ENCODE measurements at regions not wholly inside any gene's neighbourhood (a gene's known extent, or its start where the extent isn't known, plus 50 kb on each side); places are given as distances from the start of the nearest gene placed in this dataset.

DNA sequence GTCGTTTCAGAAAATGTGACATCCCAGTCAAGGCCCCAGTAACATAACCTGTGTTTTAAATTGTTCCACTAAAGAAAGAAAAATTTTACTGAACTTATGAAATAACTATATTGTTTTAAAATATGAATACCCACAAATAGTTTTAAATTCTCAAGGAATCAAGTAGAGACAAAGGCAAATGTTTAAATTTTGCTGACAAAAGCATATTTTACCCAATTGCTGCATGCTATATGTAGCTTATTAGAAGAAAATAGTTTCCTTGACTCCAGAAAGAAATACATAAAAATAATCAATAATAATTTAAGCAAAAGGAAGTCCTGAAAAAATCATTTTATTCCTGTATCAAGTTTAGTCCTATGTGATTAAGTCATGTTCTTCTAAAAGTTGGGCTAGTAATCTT is 481.3 kb upstream of the ADGRL3 start:
- no peak overlapping the region for H3K27ac Mint-ChIP-seq
- DNase-seq, result no peak
- H3K4me3 Mint-ChIP-seq, result no peak overlapping the region
- H3K27me3 Mint-ChIP-seq, result no peaks in the 10 kb centered on the region
- ChIA-PET CTCF (no interaction called here), POLR2A (no interaction called here)
- TF ChIP-seq CTCF (IDR thresholded peaks at IDR 0.05), result no peak
- peaks cover 9% of the 10 kb centered on the region for H3K9me3 Mint-ChIP-seq
- intact Hi-C loops (cut with micrococcal nuclease), result no loop called here
- no peaks in the 10 kb centered on the region for H3K36me3 Mint-ChIP-seq (ENCODE audit: low read depth)
- H3K4me1 Mint-ChIP-seq, result no peaks in the 10 kb centered on the region
- no peak for ATAC-seq (ENCODE audit: low read depth)

DNA sequence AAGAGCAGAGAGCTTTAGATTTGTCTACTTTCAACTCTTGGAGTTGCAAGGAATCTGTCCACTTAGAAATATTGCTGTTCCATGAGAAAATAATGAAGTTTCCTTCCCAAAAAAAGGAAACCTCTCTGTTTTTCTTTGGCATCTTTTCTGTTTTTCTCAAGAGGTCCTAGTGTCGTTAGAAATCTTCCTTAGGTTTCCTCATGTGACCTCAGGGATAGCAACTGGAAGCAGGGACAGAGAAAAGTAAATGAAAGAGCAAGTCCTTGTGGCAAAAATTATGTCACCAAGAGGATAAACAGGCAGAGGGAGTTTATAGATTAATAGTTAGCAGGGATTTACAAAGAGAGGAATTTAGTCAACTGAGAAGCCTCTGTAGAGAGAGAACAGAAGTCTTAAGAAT is 478.4 kb upstream of the ADGRL3 start:
- ATAC-seq (ENCODE audit: low read depth), result no peak
- TF ChIP-seq CTCF (IDR thresholded peaks at IDR 0.05), result no peak
- Mint-ChIP-seq H3K36me3 (ENCODE audit: low read depth) (no peaks in the 10 kb centered on the region), H3K9me3 (peaks cover 2% of the 10 kb centered on the region), H3K4me3 (no peak overlapping the region), H3K4me1 (no peaks in the 10 kb centered on the region), H3K27me3 (no peaks in the 10 kb centered on the region), H3K27ac (no peak overlapping the region)
- no peak for DNase-seq
- CTCF ChIA-PET, result no interaction called here
- POLR2A ChIA-PET, result no interaction called here
- intact Hi-C loops (cut with micrococcal nuclease), result no loop called here

DNA sequence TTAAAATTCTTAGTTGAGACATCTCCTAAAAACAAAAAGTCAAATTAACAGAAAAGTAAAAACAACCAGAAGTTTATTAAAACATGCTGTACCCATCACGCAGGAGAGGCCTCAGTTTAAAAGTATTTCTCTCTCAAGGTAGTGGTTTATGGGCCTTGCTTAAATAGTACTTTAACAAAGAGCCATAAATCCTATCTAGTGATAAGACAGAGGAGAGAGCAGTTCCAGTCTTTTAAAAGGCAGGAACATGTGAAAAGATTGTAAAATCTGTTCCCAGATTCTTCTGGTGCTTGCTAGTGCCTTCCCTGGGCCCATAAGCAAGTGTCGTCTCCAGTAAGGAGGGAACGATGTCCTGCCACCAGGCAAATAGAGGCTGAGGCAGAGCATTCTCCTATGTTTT is 476.3 kb upstream of the ADGRL3 start:
- no peaks in the 10 kb centered on the region for H3K36me3 Mint-ChIP-seq (ENCODE audit: low read depth)
- no peaks in the 10 kb centered on the region for H3K4me1 Mint-ChIP-seq
- H3K27me3 Mint-ChIP-seq, result no peaks in the 10 kb centered on the region
- POLR2A ChIA-PET, result no interaction called here
- ATAC-seq (ENCODE audit: low read depth), result no peak
- no peak overlapping the region for H3K4me3 Mint-ChIP-seq
- intact Hi-C loops (cut with micrococcal nuclease), result no loop called here
- CTCF ChIA-PET, result no interaction called here
- no peak overlapping the region for H3K27ac Mint-ChIP-seq
- no peak for TF ChIP-seq CTCF (IDR thresholded peaks at IDR 0.05)
- H3K9me3 Mint-ChIP-seq, result peaks cover 2% of the 10 kb centered on the region
- DNase-seq, result no peak

- intact Hi-C loops (cut with micrococcal nuclease), result no loop called here
- DNase-seq, result no peak
- H3K9me3 Mint-ChIP-seq, result peaks cover 2% of the 10 kb centered on the region
- no peak for ATAC-seq (ENCODE audit: low read depth)
- H3K4me3 Mint-ChIP-seq, result no peak overlapping the region
- H3K4me1 Mint-ChIP-seq, result no peaks in the 10 kb centered on the region
- H3K36me3 Mint-ChIP-seq (ENCODE audit: low read depth), result no peaks in the 10 kb centered on the region
- TF ChIP-seq CTCF (IDR thresholded peaks at IDR 0.05), result no peak
- ChIA-PET POLR2A (no interaction called here), CTCF (no interaction called here)
- no peaks in the 10 kb centered on the region for H3K27me3 Mint-ChIP-seq
- no peak overlapping the region for H3K27ac Mint-ChIP-seq
These were observed 475.5 kb upstream of the ADGRL3 start for GRCh38 chr4:60724623-60725022.

DNA sequence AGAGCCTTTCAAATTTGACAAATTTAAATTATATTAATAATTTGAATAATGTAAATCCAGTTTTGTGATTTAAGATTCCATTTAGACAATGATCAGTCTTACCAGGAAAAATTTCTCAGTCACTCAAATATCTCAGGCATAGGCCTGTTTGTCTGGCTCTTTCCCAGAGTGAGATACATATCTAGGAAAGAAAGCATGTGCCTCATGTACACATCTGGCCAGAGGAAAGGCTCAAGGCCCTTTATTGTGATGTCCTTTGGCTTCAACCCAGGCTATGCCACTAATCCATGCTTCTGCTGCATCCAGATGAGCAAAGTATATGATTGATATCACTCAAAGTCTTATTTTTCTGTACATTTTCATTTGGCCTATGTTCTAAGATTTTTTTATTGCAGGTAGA is 473.3 kb upstream of the ADGRL3 start:
- no peak for ATAC-seq (ENCODE audit: low read depth)
- CTCF ChIA-PET, result no interaction called here

More for the DNA sequence above, 473.3 kb upstream of the ADGRL3 start:
- Mint-ChIP-seq H3K36me3 (ENCODE audit: low read depth) (no peaks in the 10 kb centered on the region), H3K4me1 (no peaks in the 10 kb centered on the region), H3K27ac (no peak overlapping the region), H3K4me3 (no peak overlapping the region), H3K9me3 (peaks cover 2% of the 10 kb centered on the region), H3K27me3 (no peaks in the 10 kb centered on the region)
- intact Hi-C loops (cut with micrococcal nuclease), result no loop called here
- no peak for TF ChIP-seq CTCF (IDR thresholded peaks at IDR 0.05)
- no peak for DNase-seq
- POLR2A ChIA-PET, result no interaction called here
